ENCODE measurements at regions not wholly inside any gene's neighbourhood (a gene's known extent, or its start where the extent isn't known, plus 50 kb on each side); places are given as distances from the start of the nearest gene placed in this dataset.

DNA sequence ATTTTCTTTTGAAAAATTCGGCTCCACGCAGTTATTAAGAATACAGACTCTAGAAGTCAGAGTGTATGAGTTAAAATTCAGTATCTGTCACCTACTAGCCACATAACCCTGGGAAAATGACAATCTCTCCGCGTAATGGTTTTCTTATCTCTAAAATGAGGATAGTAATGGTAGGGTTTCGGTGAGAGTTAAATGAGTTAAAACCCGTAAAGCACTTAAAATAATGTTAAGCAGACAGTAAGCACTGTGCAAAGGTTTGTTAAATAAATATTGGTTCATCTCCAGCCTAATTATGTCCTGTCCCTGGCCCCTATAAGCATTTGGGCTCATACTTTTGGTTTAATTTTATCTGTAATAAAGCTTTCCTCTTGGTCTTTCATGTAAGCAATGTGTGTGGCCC, 350.8 kb upstream of the GRIA3 start:
- H3K27ac ChIP-seq = no peak overlapping the region
- H3K4me3 ChIP-seq = no peak overlapping the region
- no peak for DNase-seq (ENCODE audit: low spot score)
- TF ChIP-seq, protein P1, sequence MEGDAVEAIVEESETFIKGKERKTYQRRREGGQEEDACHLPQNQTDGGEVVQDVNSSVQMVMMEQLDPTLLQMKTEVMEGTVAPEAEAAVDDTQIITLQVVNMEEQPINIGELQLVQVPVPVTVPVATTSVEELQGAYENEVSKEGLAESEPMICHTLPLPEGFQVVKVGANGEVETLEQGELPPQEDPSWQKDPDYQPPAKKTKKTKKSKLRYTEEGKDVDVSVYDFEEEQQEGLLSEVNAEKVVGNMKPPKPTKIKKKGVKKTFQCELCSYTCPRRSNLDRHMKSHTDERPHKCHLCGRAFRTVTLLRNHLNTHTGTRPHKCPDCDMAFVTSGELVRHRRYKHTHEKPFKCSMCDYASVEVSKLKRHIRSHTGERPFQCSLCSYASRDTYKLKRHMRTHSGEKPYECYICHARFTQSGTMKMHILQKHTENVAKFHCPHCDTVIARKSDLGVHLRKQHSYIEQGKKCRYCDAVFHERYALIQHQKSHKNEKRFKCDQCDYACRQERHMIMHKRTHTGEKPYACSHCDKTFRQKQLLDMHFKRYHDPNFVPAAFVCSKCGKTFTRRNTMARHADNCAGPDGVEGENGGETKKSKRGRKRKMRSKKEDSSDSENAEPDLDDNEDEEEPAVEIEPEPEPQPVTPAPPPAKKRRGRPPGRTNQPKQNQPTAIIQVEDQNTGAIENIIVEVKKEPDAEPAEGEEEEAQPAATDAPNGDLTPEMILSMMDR (IDR thresholded peaks at IDR 0.05) = no peak

DNA sequence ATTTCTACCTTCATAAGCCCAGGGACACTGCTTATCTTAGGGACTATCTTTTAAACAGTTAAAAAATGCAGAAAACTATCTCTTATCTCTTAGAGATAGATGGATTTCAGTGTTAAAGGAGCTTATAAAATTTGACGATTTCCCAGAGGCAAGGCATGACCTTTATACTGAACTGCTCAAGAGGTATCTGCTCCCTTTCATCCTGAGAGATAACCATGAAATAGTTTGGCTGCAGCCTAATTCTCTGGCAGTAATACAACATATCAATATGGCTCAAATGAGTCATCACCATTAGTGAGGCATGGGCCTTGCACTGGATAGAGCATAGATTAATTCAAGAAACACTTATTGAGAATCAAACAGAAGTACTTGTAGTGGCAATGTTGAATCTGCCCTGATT, 348.2 kb upstream of the GRIA3 start:
- TF ChIP-seq, protein P1 (IDR thresholded peaks at IDR 0.05) = no peak
- Histone ChIP-seq H3K27ac (no peak overlapping the region), H3K4me3 (no peak overlapping the region)
- DNase-seq (ENCODE audit: low spot score) = no peak

DNA sequence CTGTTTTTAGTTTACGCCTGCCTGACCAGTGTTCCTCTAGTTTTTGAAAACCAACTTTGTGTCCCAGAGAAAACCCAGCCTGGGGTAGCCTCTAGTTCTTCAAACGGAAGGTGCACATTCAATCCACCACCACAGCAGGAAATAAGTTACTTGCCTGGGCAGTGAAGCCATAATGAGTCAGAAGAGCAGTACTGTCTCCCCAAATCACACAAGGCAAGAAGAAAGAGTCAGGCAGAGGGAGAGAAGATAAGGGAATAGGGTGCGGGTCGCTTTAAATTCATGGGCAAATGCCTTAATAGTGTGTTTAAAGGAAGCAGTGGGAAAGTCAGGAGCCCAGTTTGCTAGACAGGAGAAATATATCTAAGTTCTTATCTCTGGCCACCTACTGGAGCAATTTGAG, 333.8 kb upstream of the GRIA3 start:
- DNase-seq (ENCODE audit: low spot score) = no peak
- Histone ChIP-seq H3K4me3 (no peak overlapping the region), H3K27ac (no peak overlapping the region)
- TF ChIP-seq, protein P1 (IDR thresholded peaks at IDR 0.05) = no peak

DNA sequence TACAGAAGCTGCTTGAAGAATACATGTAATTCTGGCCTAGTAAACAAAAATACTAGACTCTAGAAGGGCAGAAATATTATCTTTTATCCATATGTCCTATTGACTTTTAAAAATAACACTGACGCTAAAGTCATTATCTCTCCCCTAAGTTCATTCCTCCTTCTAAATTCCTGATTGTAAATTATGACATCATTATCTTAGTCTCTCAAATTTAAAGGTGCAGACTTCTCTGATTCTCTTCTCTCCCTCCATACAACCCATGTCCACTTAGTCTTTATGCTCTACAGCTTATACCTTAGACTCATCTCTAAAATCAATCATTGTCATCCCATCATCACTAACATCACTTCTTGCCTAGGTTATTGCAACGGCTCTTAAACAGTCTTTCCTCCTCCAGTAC, 327.9 kb upstream of the GRIA3 start:
- Histone ChIP-seq H3K27ac (no peak overlapping the region), H3K4me3 (no peak overlapping the region)
- TF ChIP-seq, protein P1 (IDR thresholded peaks at IDR 0.05) = no peak
- no peak for DNase-seq (ENCODE audit: low spot score)

DNA sequence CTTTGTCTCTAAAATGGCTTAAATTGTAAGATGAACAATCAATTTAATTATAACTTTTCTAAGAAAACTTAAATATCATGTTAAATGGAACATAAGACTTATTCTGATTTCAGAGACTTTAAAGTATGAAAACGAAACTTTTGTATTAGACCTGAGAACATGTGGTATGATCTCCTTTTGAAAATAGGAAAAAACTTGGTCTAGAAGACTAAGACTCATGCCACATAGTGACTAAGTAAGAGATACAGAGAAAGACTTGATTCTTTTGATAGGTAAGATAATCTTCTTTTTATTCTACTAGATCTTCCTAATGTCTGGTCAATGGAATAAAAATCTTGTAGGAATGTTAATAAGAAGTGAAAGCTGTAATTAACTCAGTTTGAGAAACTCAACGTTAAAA, 326.3 kb upstream of the GRIA3 start:
- no peak for DNase-seq (ENCODE audit: low spot score)
- H3K4me3 ChIP-seq = no peak overlapping the region
- no peak overlapping the region for H3K27ac ChIP-seq
- TF ChIP-seq, protein P1 (IDR thresholded peaks at IDR 0.05) = no peak

DNA sequence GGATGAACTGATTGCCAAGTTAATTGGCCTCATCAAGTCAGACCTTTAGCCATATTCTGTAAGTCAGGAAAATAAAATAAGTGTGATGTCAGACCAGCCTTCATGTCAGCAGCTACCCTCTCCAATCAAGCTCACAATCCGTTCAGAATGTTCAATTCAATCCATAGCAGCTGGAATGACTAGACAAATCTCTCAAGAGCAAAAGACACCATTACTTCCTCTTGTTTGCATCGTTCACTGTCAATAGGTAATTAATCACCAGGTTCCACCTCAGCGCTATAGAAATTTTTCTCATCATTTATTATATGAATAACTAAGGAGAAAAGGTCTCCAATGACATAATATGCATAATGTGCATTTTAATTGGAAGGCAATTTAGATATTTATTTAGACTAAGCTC, 321.0 kb upstream of the GRIA3 start:
- H3K4me3 ChIP-seq = no peak overlapping the region
- TF ChIP-seq, protein P1 (IDR thresholded peaks at IDR 0.05) = no peak
- DNase-seq (ENCODE audit: low spot score) = no peak
- no peak overlapping the region for H3K27ac ChIP-seq

DNA sequence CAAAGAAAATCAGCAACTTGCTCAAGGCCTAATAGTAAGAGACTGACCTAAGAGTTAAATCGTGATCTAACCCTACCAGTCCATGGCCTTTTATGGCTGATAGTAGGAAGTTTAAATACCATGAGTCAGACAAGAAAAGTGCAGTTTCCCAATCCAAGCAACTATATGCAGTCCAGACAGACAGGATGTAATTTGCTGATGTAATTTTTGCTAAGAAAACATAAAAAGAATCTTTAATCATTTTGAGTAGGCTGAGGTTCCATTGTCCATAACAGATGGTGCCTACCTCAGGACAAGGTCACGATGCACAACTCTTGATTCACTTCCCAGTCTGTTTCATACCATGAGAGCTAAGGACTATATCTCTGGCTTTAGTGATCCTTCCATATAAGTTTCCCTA, 317.5 kb upstream of the GRIA3 start:
- Histone ChIP-seq H3K4me3 (no peak overlapping the region), H3K27ac (no peak overlapping the region)
- TF ChIP-seq, protein P1 (IDR thresholded peaks at IDR 0.05) = no peak
- no peak for DNase-seq (ENCODE audit: low spot score)

Data from coronary artery (tissue), 2 donors.